AG08396 (cell line): ENCODE measurements at regions not wholly inside any gene's neighbourhood (a gene's known extent, or its start where the extent isn't known, plus 50 kb on each side); places are given as distances from the start of the nearest gene placed in this dataset.
A peak's percentile ranks its signal among the peaks of the same experiment; 100 is the strongest.

ENCODE experiments used
- DNase-seq: peaks from one replicate; pipeline ENCODE4 v3.0.0; 2012; ENCODE audit warnings: low spot score, mixed read lengths

- DNase-seq = no peak
Measured at GRCh38 chr5:112025757-112026156, 268.8 kb upstream of the NREP start.

GRCh38 chr5:112024769-112025168 is 267.8 kb upstream of the NREP start:
- DNase-seq = no peak

- no peak for DNase-seq
Measured at GRCh38 chr5:112024221-112024620, 267.2 kb upstream of the NREP start.

GRCh38 chr5:112023766-112024165 is 266.8 kb upstream of the NREP start:
- no peak for DNase-seq

- no peak for DNase-seq
Measured at GRCh38 chr5:112018846-112019245, 261.9 kb upstream of the NREP start.

- no peak for DNase-seq
Measured at GRCh38 chr5:112016980-112017379, 260.0 kb upstream of the NREP start.

GRCh38 chr5:112014783-112015395 is 257.9 kb upstream of the NREP start:
- no peak for DNase-seq

GRCh38 chr5:112013660-112014059 is 256.7 kb upstream of the NREP start:
- no peak for DNase-seq

- no peak for DNase-seq
Measured at GRCh38 chr5:112012104-112012503, 255.1 kb upstream of the NREP start.

GRCh38 chr5:112010475-112010874 is 253.5 kb upstream of the NREP start:
- no peak for DNase-seq

GRCh38 chr5:112006721-112007120 is 249.7 kb upstream of the NREP start:
- no peak for DNase-seq

- no peak for DNase-seq
Measured at GRCh38 chr5:112005623-112005930, 248.6 kb upstream of the NREP start.

GRCh38 chr5:112004867-112005622 is 248.1 kb upstream of the NREP start:
- peak; percentile 30 for DNase-seq

GRCh38 chr5:112002376-112002775 is 245.4 kb upstream of the NREP start:
- no peak for DNase-seq

GRCh38 chr5:111999286-111999685 is 242.3 kb upstream of the NREP start:
- DNase-seq = peak; percentile 19

GRCh38 chr5:111998871-111999270 is 241.9 kb upstream of the NREP start:
- no peak for DNase-seq

GRCh38 chr5:111997711-111998110 is 240.7 kb upstream of the NREP start:
- DNase-seq = peak; percentile 86

- DNase-seq = no peak
Measured at GRCh38 chr5:111997308-111997707, 240.3 kb upstream of the NREP start.

- DNase-seq = no peak
Measured at GRCh38 chr5:111996574-111996973, 239.6 kb upstream of the NREP start.

- no peak for DNase-seq
Measured at GRCh38 chr5:111995701-111996100, 238.7 kb upstream of the NREP start.

GRCh38 chr5:111993242-111993641 is 236.2 kb upstream of the NREP start:
- DNase-seq = no peak

GRCh38 chr5:111984044-111984443 is 227.1 kb upstream of the NREP start:
- peak; percentile 15 for DNase-seq

- no peak for DNase-seq
Measured at GRCh38 chr5:111983459-111983858, 226.5 kb upstream of the NREP start.

GRCh38 chr5:111977436-111977829 is 220.4 kb upstream of the NREP start:
- DNase-seq = no peak
